ENCODE measurements at regions not wholly inside any gene's neighbourhood (a gene's known extent, or its start where the extent isn't known, plus 50 kb on each side); places are given as distances from the start of the nearest gene placed in this dataset.

DNA sequence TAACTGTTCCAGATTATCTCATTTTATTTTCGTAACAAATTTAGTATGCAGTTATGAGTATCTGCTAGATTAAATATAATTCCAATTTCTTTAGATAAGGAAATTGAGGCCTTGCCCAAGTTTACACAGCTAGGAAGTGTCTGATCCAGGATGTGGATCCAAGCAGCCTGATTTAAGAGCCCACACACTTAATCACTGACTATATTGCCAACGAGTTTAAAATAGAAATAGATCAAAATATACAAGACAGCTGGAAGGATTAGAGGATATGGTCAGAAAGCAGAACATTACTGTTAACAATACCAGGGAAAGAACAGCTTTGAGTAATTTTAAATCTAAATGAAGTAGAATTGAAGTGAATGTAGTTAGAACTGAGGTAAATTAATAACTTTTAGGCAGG, 215.2 kb downstream of the C3orf38 start:
- no peaks in the 10 kb centered on the region for H3K9me3 ChIP-seq
- TF ChIP-seq POLR2A (IDR thresholded peaks at IDR 0.05): no peak
- TF ChIP-seq, protein P1, sequence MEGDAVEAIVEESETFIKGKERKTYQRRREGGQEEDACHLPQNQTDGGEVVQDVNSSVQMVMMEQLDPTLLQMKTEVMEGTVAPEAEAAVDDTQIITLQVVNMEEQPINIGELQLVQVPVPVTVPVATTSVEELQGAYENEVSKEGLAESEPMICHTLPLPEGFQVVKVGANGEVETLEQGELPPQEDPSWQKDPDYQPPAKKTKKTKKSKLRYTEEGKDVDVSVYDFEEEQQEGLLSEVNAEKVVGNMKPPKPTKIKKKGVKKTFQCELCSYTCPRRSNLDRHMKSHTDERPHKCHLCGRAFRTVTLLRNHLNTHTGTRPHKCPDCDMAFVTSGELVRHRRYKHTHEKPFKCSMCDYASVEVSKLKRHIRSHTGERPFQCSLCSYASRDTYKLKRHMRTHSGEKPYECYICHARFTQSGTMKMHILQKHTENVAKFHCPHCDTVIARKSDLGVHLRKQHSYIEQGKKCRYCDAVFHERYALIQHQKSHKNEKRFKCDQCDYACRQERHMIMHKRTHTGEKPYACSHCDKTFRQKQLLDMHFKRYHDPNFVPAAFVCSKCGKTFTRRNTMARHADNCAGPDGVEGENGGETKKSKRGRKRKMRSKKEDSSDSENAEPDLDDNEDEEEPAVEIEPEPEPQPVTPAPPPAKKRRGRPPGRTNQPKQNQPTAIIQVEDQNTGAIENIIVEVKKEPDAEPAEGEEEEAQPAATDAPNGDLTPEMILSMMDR (IDR thresholded peaks at IDR 0.05): no peak
- no peaks in the 10 kb centered on the region for H3K27me3 ChIP-seq
- no peak for DNase-seq
- H3K36me3 ChIP-seq: no peaks in the 10 kb centered on the region
- no peak overlapping the region for H3K27ac ChIP-seq
- no peaks in the 10 kb centered on the region for H3K4me1 ChIP-seq
- no peak overlapping the region for H3K4me3 ChIP-seq

DNA sequence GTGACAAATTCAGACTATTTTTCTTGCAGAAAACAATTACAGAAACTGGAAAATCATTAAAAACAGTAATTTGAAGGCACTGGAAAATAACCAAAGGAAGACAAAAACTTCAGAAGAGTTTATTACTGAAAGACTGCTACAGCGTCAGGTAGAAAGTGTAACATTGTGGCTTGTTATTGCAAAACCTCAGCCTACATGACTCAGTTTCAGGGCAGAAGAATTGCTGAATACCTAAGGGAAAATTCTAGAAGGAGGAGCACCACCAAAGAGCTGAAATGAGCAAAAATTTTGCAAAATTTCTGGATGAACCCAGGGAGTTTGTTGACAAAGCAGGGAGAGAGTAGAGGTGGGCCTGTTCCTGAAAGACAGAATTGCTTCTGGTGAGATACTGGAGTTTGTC, 219.6 kb downstream of the C3orf38 start:
- TF ChIP-seq, protein P1 (IDR thresholded peaks at IDR 0.05): no peak
- TF ChIP-seq POLR2A (IDR thresholded peaks at IDR 0.05): no peak
- Histone ChIP-seq H3K4me3 (no peak overlapping the region), H3K9me3 (no peaks in the 10 kb centered on the region), H3K4me1 (no peaks in the 10 kb centered on the region), H3K27ac (no peak overlapping the region), H3K27me3 (no peaks in the 10 kb centered on the region), H3K36me3 (no peaks in the 10 kb centered on the region)
- DNase-seq: no peak

DNA sequence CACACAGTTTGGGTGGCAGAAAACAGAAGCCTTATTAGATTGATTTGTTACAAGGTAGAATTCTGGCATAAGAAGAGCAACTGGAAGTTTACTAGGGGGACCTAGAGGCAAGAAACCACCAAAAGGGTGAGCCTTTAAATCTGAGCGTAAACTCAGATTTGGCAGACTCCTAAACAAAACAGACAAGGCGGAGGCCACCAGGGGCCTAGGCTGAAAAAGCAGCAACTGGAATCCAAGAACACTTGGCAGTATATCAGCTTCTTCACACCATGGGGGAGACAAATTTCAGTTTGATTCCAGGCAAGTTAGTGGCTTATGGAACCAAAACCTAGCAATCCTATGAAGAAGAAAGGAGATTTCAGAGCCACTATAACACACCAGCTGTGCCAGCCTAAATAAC, 220.0 kb downstream of the C3orf38 start:
- DNase-seq: no peak
- H3K4me3 ChIP-seq: no peak overlapping the region
- no peak overlapping the region for H3K27ac ChIP-seq
- no peaks in the 10 kb centered on the region for H3K4me1 ChIP-seq
- H3K9me3 ChIP-seq: no peaks in the 10 kb centered on the region
- no peaks in the 10 kb centered on the region for H3K27me3 ChIP-seq
- TF ChIP-seq POLR2A (IDR thresholded peaks at IDR 0.05): no peak
- TF ChIP-seq, protein P1 (IDR thresholded peaks at IDR 0.05): no peak
- H3K36me3 ChIP-seq: no peaks in the 10 kb centered on the region

DNA sequence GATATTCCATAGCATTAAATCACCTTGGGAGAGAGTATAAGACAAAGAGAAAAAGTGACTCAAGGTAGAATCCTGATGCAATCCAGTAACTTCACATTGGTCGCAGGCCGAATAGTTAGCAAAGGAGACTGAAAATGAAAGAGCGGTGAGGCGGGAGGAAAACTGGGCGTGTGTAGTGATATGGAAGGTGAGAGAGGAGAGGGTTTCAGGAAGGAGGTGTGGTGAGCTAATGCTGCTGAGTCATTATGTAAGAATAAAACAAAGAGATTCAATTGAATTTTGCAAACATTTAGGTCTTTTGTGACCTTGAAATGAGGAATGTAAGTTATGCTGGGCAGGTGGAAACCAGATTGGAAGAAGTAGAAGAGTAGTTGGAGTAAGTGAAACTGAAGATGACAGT, 235.3 kb downstream of the C3orf38 start:
- DNase-seq: no peak
- Histone ChIP-seq H3K27me3 (no peaks in the 10 kb centered on the region), H3K4me1 (no peaks in the 10 kb centered on the region), H3K36me3 (no peaks in the 10 kb centered on the region), H3K9me3 (no peaks in the 10 kb centered on the region), H3K27ac (no peak overlapping the region), H3K4me3 (no peak overlapping the region)
- TF ChIP-seq, protein P1 (IDR thresholded peaks at IDR 0.05): no peak
- no peak for TF ChIP-seq POLR2A (IDR thresholded peaks at IDR 0.05)

DNA sequence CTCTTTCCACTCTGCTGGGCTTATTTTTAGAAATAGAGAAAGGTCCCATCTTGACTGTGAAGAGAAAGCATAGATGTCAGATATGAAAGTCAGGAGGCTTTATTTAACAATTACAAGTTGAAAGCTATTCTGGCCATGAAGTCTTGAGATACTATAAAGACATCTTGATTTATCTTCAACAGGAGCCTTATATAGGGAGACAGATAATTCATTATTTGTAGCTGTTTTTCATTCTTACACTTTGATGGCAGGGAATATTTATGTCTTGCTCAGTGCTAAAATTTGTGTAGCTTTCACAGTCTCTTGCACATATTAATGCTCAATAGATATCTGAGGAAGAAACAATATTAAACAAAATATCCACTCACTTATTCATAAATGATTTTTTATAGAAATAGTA, 248.8 kb downstream of the C3orf38 start:
- no peaks in the 10 kb centered on the region for H3K4me1 ChIP-seq
- DNase-seq: no peak
- no peak for TF ChIP-seq POLR2A (IDR thresholded peaks at IDR 0.05)
- TF ChIP-seq, protein P1 (IDR thresholded peaks at IDR 0.05): no peak

DNA sequence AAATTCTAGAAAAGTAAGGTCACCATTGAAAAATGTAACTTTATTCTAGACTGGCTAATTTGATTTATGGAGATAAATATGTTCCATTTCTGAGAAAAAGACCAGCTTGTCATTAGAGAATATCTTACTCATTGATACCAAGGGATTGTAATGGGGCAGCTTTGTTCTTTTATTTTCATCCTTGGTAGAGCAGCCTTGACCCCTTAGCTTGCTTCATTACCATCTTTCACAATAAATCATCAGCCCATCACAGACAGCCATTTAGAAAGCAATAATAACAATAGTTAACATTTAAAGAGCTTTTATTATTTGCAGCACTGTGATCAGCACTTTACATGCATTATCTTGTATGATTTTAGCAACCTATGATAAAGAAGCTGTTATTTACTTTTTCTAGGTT, 253.6 kb downstream of the C3orf38 start:
- Histone ChIP-seq H3K27ac (no peak overlapping the region), H3K4me1 (no peaks in the 10 kb centered on the region), H3K27me3 (no peaks in the 10 kb centered on the region), H3K4me3 (no peak overlapping the region), H3K9me3 (no peaks in the 10 kb centered on the region), H3K36me3 (no peaks in the 10 kb centered on the region)
- DNase-seq: no peak
- TF ChIP-seq POLR2A (IDR thresholded peaks at IDR 0.05): no peak
- TF ChIP-seq, protein P1 (IDR thresholded peaks at IDR 0.05): no peak

More for the DNA sequence above, 248.8 kb downstream of the C3orf38 start:
- Histone ChIP-seq H3K36me3 (no peaks in the 10 kb centered on the region), H3K9me3 (no peaks in the 10 kb centered on the region), H3K27me3 (no peaks in the 10 kb centered on the region), H3K27ac (no peak overlapping the region), H3K4me3 (no peak overlapping the region)
